M059J (cell line): ENCODE measurements at regions not wholly inside any gene's neighbourhood (a gene's known extent, or its start where the extent isn't known, plus 50 kb on each side); places are given as distances from the start of the nearest gene placed in this dataset.

Experiments used
- DNase-seq: peaks from one replicate; pipeline ENCODE4 v3.0.0-alpha.2; 2012; ENCODE audit warnings: low read depth

DNA sequence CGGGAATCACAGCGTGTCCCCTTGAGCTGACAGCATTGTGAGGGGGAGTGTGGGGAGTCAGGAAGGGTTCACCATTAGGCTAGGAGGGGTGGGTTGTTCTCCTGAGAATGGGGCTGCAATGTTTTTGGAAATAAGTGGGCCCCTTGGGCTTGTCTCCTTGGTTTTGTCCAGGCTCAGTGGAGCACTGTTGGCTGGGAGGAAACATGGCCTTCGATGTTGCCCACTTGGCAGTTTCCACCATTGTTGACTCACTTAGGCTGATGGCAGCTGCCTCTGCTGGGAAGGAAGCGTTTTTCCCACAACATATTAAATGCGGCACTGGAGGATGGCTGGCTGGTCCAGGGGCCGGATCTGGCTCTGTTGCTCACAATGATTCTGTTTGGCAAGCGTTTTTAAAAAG, 512.1 kb downstream of the QKI start:
- no peak for DNase-seq

DNA sequence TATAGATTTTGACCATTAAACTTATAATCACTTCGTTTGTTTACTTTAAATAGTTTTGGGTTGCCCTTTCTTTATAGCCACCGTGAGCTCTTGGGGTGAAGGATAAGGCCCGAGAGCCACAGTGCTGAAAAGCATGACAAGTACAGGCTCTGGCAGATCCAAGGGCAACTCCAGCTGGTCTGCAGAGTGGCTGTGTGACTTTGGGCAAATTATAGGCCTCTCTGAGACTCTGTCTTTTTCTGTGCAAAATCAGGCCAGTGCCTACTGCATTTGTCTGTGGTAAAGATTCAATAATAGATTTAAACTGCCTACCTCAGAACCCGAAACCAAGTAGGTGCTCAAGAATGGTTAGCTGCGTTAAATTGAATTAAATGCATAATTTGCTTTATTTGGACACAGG, 511.3 kb downstream of the QKI start:
- no peak for DNase-seq

DNA sequence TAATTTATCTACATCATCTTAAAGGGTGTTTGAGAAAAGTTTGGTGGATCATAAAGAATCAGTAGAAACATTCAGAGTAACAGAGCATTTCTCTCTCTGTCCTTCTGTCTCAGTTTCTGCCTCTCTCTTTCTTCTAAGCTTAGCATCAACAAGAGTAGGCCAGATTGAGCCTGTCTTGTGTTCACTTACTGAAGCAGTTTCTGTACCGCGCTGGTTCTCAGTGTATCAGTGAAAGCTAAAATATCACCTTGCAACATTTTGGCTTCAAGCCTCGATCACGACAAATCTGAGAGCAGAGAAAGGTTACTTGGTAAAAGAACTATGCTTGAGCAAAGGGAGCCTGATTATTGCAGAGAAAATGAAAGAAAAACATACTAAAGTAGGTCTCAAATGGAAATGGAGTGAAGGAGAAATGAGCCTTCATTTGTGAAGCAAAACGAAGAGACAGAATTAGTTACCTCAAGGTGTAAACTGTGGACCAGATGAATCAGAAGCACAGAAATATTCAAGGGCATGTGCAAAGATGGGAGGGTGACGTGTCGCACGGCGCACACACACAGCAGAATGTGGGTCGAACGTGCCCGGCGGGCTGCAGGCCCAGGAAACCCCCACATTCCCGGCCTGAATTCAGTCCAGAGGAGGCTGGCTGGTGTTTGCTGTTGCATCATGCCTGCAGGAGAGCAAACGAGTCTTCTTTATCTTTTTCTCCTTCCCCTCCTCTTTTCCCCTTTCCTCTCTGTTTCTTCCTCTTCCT, 509.3 kb downstream of the QKI start:
- DNase-seq = peak; percentile 45

DNA sequence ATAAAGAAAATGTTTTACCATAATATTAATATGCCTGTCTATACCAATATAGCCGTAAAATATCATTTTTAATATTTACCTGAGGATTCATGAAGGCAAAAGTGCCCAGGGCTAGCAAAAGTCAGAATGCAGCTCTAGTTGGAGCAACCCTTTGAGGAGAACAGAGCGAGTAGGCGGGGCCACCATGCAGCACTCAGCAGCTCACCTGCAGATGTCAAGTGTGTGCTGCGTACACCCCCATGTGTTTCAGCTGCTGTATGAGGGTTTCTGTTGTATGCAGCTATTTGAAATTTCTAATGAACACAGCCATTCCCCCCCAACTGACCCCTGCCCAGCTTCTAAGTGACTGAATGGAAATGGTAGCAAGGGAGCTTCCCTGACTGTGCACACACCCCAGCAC, 508.0 kb downstream of the QKI start:
- DNase-seq = no peak

DNA sequence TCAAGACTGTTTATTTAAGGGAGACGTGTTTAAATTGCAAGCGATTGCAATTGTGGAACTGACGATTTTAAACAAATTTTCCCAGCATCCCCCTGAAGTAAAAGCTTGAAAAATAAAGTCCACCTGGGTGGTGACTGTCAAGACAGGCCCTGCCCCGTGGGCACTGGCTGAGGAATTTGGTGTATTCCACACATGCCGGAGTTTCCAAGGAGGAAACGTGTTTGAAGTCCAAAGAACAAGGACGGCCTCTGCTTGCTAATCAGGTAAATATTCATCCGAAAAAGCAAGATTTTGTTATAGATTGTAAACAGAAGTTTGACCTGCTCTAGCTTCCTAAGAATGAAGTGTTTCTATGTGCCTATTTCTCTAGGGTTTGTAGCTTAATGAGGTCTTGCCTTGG, 505.1 kb downstream of the QKI start:
- DNase-seq = no peak

DNA sequence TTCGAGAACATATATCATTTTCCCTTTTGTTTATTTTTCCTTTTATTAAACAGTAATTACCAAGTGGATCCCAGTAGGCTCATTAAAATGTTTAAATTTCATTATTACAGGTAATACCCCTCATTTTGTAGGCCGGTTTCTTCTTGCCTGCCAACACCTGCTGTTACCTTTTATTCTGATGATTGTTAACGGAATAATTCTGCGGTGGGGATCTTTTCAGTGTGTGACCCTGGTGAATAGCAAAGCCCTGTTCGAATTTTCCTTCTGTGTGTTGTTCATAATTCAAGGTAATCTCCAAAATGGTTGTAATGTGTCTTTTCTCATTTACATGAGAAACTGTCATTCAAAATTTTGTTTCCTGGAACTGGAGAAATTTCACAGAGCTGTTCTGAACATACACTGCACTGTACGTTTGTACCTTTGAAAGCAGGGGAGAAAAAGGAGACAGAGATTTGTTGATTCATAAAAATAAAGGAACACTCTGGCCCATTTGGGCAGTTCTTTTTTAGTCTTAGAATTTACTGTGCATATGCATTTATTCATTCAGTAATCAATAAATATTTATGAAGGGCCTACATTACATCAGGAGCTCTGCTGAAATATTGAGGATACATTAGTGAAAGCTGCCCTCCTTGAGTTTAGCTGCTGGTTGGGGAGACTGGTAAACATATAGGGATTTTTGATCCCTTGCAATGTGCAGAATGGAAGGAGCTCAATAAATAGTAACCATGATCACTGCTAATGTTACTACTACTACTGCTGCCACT, 502.0 kb downstream of the QKI start:
- no peak for DNase-seq

DNA sequence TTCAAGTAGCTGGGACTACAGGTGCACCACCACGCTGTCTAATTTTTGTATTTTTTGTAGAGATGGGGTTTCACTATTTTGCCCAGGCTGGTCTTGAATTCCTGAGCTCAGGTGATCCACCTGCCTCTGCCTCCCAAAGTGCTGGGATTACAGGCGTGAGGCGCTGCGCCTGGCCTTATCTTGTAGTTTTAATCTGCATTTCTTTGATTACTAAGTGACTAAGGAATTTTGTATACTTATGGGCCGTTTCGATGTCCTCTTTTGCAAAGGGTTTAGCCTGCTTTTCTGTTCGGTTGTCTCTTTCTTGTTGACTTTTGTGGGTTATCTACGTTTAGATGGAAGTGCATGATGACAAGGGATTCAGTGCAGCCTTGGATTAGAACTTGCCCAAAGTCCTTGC, 500.6 kb downstream of the QKI start:
- DNase-seq = no peak

DNA sequence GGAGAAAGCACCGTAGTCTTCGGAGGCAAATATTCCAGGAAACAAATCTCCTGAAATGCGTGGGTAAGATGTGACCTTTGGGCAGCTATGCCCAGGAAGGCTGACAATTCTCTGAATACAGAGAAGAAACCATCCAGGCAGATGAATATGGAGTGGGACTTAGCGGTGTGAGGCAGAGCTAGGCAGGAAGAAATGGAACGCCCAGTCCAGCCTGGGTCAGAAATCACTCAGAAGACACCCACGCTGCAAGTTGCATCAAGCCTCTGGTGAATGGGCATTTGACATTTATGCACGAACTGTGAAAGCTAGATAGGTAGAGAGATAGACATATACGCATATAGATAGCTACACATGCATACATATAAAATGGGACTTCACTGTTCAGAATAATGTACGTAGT, 498.5 kb downstream of the QKI start:
- DNase-seq = no peak

DNA sequence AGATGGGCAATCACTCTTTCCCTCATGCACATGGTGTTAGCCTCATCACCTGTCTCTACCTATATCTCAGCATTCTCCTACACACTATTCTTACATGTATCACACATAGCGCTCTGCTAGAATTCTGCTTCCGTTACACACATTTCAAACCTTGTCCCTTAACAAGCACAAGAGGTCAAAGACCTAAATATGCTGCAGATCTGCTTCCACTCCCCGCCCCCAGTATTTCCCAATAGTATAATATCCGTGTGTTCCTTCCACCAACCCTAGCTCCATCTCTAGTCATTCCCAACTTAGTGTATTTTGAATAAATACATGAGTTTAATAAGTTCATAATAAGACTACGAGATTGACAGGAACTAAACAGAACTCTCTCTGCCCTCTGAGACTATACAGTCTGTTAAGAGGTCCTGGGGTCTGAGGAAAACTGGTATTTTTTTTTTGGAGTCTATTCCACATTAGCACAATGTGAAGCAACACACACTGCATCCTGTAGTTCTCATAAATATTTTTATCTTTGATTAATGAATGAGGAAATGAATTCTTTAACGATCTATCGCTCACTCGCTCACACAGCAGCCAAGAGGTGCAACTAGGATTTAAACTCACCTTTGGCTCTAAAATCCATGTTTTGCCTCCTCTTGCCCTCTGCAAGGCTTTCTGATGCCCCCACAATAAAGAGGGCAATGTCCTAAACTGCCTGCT, 491.6 kb downstream of the QKI start:
- DNase-seq = no peak

DNA sequence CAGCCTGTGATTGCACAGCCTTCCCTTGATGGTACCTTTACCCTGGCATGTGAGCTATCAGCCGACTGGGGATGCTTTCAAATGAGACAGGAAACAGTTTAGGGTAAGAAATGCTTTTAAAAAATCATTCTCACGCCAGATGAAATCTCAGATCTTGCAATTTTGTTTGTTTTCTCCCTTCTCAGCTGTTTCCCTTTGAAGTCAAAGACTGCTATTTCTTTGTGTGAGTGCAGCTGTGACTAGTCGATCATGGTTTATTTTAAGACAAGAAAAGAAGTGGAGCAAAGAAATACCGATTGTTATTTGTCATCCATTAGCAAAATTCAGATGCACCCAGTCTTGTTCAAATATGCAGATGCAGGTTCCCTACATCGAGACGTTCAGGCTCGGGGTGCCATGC, 489.7 kb downstream of the QKI start:
- DNase-seq = no peak

DNA sequence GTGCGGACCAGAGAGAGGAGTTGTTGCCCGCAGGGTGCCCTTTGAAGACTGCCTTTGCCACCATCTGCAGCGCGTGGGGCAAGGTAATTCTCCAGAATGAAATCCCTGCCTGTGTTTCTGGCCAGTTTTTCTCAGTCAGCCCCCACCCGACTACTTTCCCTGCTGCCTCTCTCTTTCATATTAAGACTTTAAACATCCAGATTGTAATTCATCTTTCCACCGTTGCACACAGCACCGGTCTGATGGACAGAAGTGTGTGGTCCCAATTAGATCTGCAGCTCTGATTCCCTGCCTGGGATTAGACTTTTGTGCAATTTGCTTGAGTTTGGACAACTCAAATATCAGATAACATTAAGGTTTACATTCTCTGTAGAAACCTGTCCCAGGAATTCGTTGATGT, 489.0 kb downstream of the QKI start:
- no peak for DNase-seq

DNA sequence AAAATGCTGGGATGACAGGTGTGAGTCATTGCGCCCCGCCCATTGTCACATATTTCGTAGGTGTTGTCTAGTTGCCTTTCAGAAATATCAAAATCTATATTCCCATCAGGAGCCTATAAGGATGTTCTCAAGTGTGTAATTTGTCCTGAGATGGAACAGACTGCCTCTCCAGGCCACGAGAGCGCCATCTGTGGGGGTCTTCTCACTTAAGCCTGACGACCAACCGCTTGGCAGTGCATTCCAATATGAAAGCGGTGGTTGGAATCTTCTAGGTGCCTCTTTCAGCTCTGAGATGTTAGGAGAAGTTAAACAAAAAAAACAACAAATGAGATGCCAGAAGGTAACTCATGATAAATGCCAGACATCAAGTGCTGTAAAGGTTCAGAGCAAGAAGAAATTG, 488.5 kb downstream of the QKI start:
- DNase-seq = no peak

DNA sequence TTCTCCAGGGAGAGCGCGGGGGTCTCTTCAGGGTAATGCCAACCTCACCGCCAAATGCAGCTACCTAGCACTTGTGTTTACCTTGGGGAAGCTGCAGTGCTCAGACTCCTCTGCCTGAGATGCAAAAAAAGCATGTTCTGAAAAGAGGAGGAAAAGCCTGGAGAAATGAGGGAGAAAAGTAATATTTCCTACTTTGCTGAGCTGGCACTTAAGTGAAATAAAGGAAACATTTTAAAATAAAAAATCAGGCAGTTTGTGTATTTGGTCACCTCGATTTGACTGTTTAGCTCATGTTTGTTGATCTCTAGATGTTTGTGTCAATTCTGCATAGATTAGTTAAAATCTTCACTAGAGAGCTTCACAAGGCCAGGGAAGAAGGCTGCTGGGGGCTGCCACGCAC, 487.2 kb downstream of the QKI start:
- no peak for DNase-seq

DNA sequence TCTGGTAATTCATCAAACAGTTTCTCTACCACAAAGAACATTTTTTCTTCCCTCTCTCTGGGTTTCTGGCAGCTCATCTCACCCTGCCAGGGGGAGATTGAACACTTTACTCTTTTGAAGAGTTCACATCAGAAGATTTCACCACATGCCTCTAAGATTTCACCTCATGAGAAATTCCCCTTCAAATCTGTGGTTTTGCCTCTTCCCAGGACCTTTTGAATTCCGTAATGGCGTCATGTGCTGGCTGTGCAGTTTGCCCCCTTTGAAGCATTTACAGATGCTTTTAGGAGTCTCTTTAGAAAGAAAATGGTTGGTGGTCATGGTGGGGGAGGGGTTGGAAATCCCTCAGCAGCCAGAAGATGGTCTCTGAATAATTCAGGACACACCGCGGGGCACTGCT, 486.1 kb downstream of the QKI start:
- peak; percentile 4 for DNase-seq

DNA sequence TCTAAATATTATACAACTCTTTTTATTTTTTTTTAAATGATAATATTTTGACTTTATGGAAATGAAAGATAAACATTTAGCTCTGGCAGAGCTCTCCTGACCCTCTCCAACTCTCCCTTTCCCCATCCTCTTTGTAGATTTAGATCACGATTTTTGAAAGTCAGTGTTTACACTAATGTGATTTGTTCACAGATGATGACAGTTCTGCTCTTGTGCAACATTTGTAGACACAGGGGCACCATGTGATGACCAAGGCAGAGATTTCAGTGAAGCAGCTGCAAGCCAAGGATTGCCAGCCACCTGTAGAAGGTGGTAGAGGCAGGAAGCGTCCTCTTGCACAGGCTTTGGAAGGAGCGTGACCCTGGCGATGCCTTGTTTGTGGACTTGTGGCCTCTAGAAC, 483.2 kb downstream of the QKI start:
- peak; percentile 7 for DNase-seq

DNA sequence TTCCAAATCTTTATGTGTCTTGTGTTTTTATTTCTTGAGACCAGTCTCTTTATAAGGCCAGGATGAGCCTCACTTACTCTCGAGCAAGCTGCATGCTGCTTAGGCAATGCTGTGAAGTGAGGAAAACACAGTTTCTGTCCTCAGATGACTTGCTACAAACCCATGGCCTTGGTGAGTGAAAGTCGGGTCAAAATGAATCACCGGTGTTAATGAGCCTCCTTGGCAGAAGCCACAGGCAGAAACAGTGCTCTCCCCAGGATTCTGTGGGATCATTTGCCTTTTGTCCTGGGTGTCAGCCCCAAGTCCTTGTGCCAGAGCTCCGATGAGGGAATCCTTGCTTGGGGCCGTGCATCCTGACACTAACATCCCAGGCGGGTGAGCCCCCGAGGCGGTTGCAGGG, 482.5 kb downstream of the QKI start:
- peak; percentile 64 for DNase-seq

DNA sequence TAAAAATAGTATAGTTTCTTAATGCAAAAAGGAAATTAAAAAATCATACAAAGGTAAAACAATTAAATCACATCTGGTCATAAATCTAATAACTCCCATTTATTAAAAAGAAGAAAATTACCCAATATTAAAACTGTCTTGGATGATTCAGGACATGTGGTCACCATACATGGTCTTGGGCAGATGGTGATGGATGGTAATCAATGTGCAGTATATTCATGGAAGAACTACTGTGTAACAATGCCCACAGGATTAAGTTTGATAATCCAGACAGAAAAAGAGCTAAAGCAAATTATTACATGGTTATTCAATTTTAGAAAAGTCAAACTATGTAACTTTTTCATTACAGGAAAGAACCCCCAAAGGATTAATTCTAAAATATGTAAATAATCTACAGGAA, 480.6 kb downstream of the QKI start:
- no peak for DNase-seq

DNA sequence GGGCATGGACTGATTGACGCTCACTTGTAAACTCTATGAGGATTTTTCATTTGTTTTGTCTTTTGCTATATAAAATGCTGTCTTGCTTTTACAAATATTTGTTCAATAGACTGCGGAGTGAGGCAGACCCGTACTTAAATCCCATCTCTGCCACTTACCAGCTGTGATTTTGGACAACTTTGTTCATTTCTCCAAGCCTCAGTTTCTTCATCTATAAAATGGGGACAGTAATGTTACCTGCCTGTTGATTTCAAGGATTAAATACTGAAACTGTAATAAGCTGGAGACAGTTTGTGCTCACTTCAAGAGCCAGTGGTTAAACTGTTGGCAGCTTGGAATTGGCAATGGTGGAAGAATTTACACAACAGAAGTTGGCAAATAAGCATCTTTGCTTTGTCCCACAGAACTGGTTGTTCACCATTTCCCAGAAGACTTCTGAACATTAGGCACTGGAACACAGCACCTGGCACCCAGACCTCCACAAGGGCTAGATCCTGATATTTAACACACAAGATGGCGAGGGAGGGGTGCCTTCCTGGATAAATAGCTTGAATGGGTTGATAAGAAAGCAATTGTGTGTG, 479.2 kb downstream of the QKI start:
- no peak for DNase-seq

DNA sequence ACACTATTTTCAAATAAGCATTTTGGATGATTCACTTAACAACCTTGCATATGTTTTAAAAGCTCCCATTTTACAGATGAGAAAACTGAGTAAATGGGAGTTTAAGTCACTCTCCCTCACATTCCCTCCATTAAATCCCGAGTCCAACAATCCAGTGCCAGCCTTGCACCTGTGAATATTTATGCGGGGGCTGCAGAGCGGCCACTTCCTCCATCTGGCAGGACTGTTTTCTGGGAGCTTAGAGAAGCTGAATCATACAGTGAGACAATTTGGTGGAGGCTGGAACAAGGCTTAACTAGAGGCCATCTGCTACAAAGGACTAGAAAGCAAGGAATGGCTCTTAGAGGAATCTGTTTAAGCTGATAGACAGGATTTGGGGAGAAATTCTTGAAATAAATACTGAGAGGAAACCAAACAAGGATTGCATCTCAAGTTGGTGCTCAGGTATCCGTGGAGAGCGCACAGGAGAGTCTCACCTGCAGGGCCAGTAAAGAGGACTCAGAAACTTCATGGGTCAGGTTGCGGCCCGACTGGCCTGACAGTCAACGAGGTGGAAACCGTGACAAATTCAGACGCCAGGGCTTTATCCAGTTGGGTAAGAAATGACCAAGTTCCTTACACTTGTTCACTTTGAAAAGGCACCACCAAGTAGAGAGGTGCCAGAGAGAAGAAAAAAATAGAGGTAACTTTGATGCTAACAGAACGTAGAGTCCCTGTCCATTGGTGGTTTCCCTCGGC, 478.5 kb downstream of the QKI start:
- DNase-seq = no peak

DNA sequence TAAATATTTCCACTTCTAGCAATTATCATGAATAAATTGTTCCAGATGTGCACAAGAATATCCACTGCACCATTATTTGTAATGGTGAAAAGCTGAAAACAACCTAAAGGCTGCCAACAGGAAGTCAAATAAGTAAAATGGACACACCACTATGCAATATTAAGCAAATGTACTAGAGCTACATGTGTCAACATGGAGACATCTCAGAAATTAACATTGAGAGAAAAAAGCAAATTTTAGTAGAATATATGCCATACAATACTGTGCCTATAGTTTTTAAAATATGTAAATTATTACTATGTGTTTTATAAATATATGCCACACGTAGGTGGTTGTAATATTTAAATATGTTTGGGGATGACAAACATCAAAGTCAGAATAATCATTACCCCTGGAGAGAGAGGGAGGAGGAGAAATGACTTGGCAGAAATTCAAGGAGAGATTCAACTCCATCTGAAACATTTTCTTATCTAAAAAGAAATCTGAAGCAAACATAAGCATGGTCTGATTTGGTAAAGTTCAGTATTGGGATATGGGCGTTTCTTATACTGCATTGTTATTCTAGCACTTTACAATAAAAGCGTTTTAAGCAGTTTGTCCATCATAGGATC, 475.5 kb downstream of the QKI start:
- no peak for DNase-seq

DNA sequence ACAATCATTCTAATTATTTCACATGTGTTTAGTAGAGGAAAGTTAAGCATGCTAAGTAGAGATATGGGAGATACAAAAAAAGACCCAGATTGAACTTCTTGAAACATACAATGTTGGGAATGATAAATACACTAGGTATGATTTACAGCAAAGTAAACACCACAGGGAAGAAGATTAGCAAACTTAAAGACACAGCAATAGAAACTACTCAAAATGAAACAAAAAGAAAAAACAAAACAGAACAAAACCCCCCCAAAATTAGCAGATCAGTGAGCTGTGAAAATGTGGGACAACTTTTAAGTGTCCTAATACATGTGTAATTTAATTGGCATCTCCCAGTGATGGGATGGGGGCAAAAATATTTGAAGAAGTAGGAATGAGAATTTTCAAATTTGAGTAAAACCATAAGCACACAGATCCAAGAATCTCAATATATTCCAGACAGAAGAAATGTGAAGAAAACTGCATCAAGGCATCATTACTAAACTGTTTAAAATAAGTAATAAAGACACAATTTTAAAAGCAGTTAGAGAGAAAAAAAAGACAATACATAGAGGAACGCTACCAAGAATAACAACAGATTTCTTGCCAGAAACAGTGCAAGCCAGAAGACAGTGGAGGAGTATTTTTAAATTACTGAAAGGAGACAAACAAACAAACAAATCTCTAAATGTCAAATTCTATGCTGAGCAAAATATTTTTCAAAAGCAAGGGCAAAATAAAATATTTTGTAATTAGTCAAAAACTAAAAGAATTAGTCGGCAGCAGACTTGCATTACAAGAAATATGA, 473.7 kb downstream of the QKI start:
- DNase-seq = no peak
